Omental fat pad (tissue), 3 donors: ENCODE measurements at regions not wholly inside any gene's neighbourhood (a gene's known extent, or its start where the extent isn't known, plus 50 kb on each side); places are given as distances from the start of the nearest gene placed in this dataset.

Source experiments
- ATAC-seq: fragments of 150-250 bp; one replicate; pipeline ENCODE4 v1.9.1; 2016; ENCODE audit warnings: mild to moderate bottlenecking, moderate library complexity; ENCODE audit not compliant: low FRiP score
- DNase-seq: peaks from one replicate; pipeline ENCODE4 v3.0.0-alpha.2; 2019; ENCODE audit warnings: low spot score
- TF ChIP-seq, protein P1 (sequence below), 3 donors: fragments of 450-650 bp; IDR thresholded peaks; one replicate each; pipeline ENCODE4 v1.5.1; 2016 to 2017; ENCODE audit warnings: antibody characterized with exemption in 3 of 3, mild to moderate bottlenecking in 3 of 3, moderate library complexity in 2 of 3

DNA sequence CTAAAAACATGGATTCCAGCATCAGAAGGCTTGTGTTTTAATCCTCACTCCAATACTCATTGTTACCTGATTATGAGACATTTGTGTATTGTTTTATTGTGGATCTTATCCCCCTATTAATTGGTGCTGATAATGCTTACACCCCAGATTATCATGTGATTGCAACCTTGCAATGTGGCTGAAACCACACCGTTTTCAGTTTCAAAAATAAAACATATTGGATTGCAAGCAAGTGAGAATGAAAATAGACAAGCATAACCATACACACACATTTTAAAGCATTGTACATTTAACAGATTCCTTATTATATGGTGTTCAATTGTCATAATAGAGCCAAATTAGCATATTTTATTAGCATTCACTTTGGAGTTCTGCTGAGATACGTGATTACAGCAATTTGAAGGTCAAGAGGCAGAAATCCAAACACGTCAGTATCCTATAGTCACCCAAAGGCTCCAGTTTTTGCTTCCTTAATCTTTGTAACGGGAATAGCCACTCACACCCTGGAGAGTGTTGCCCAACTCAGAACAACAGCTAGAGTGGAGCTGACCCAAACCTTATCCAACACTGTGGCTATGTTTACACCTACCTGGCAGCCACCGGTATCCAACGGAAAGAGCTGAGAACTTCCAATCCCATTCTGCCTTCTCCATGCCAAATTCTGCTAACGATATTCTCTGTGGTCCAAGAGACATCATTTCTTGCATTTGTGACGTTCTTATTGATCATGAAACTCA, 317.1 kb upstream of the KLF6 start:
- TF ChIP-seq, protein P1, sequence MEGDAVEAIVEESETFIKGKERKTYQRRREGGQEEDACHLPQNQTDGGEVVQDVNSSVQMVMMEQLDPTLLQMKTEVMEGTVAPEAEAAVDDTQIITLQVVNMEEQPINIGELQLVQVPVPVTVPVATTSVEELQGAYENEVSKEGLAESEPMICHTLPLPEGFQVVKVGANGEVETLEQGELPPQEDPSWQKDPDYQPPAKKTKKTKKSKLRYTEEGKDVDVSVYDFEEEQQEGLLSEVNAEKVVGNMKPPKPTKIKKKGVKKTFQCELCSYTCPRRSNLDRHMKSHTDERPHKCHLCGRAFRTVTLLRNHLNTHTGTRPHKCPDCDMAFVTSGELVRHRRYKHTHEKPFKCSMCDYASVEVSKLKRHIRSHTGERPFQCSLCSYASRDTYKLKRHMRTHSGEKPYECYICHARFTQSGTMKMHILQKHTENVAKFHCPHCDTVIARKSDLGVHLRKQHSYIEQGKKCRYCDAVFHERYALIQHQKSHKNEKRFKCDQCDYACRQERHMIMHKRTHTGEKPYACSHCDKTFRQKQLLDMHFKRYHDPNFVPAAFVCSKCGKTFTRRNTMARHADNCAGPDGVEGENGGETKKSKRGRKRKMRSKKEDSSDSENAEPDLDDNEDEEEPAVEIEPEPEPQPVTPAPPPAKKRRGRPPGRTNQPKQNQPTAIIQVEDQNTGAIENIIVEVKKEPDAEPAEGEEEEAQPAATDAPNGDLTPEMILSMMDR (IDR thresholded peaks at IDR 0.05), result no peak
- ATAC-seq (no peak), DNase-seq (no peak)

DNA sequence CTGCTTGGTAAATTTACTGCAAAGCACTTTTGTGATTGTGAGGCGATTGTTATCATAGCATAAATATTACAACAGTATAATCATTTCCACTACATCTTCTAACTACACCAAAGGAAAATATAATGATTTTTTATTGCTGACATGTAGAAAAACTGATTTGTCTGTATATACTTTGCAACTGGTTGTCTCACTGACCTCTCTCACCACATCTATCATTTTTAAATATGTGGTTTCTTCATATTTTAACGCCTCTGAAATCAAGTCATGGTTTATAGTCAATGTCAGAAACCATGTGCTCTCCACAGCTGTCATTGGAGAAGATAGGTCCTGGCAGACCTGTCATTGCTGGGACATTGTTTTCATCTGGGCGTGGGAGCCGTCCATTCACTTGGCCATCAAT, 315.4 kb upstream of the KLF6 start:
- DNase-seq, result no peak
- ATAC-seq, result no peak
- TF ChIP-seq, protein P1 (IDR thresholded peaks at IDR 0.05), result no peak

- no peak for DNase-seq
Observed at GRCh38 chr10:4099202-4099601, 314.2 kb upstream of the KLF6 start.

DNA sequence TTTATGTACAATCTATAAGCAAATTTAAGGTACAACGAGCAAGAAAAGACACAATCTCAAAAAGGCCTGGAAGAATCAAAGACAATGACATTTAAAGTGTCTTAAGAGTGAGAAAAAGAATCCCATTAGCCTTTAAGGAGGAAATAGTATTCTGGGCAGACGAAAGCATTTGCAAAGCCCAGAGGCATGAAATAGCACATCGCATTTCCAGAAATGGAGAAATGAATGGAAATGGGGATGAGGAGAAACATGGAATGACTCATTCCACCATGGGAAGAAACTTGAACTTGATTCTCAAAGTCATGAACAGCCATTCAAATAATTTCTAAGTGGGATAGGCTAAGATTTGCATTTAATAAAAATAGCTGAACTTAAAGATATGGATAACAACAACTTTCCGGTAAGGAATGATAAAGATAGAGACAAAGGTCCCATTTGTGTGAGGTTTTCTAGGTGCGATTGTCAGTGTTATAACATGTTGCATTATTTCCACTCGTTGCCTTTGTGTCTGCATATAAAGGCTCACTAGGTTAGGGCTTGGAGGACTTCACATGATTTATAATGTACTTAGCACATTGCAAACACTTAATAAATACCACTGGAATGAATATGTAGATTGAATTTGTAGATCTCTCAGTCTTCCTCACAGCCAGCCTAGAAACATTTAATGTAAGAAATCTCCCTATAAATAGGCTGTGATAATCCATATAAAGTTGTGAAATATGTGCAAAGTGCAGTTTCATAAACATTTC, 310.3 kb upstream of the KLF6 start:
- ATAC-seq, result no peak

More at GRCh38 chr10:4099202-4099601, 314.2 kb upstream of the KLF6 start:
- TF ChIP-seq, protein P1 (IDR thresholded peaks at IDR 0.05), result no peak
- no peak for ATAC-seq

GRCh38 chr10:4094751-4095150, 309.7 kb upstream of the KLF6 start:
- ATAC-seq, result no peak
- TF ChIP-seq, protein P1 (IDR thresholded peaks at IDR 0.05), result no peak
- DNase-seq, result no peak

More for the DNA sequence above, 310.3 kb upstream of the KLF6 start:
- TF ChIP-seq, protein P1 (IDR thresholded peaks at IDR 0.05), result no peak
- DNase-seq, result no peak

GRCh38 chr10:4093438-4093837, 308.4 kb upstream of the KLF6 start:
- TF ChIP-seq, protein P1 (IDR thresholded peaks at IDR 0.05), result no peak
- no peak for DNase-seq
- no peak for ATAC-seq
